ENCODE measurements at regions not wholly inside any gene's neighbourhood (a gene's known extent, or its start where the extent isn't known, plus 50 kb on each side); places are given as distances from the start of the nearest gene placed in this dataset.

- Histone ChIP-seq H3K14ac (replicated peaks; ENCODE audit: low read depth, low read length) (no peak overlapping the region), H3K56ac (ENCODE audit: extremely low read depth, insufficient read depth, low read length) (no peak overlapping the region), H4K91ac (ENCODE audit: insufficient read depth, low read depth, low read length) (no peak overlapping the region), H3K79me1 (ENCODE audit: low read depth in 1 of 2, low read length in 2 of 2) (no peaks in the 10 kb centered on the region), H4K8ac (ENCODE audit: low read depth in 2 of 2, low read length in 2 of 2) (no peak overlapping the region), H3K4ac (ENCODE audit: low read depth, low read length) (no peak overlapping the region), H3K4me3 (ENCODE audit: insufficient read depth, low read depth, low read length) (no peak overlapping the region), H2AK9ac (replicated peaks; ENCODE audit: low read depth, low read length, poor library complexity) (no peak overlapping the region), H3K9me1 (ENCODE audit: insufficient read depth, low read length) (no peaks in the 10 kb centered on the region), H3K27me3 (ENCODE audit: control insufficient read depth, insufficient read depth, low read length) (peaks cover 5% of the 10 kb centered on the region), H3K18ac (ENCODE audit: low read depth, low read length) (no peak overlapping the region), H3K9ac (ENCODE audit: low read depth, low read length) (no peak overlapping the region), H3K23ac (ENCODE audit: low read depth, low read length) (no peak overlapping the region), H3K27ac (ENCODE audit: insufficient read depth, low read length) (no peak overlapping the region), H2BK120ac (ENCODE audit: low read depth, low read length) (no peak overlapping the region), H2BK15ac (ENCODE audit: low read depth, low read length) (no peak overlapping the region), H2BK5ac (ENCODE audit: low read depth, low read length, poor library complexity, severe bottlenecking) (no peak overlapping the region), H2AK5ac (ENCODE audit: low read depth, low read length) (no peak overlapping the region), H2AFZ (replicated peaks; ENCODE audit: low read length, poor library complexity) (no peak overlapping the region), H4K20me1 (ENCODE audit: insufficient read depth, low read length) (no peaks in the 10 kb centered on the region), H3K36me3 (ENCODE audit: control insufficient read depth, insufficient read depth, low read length) (no peaks in the 10 kb centered on the region), H3K4me2 (ENCODE audit: low read depth, low read length) (no peak overlapping the region), H4K5ac (ENCODE audit: low read depth, low read length) (no peak overlapping the region), H3K4me1 (ENCODE audit: control insufficient read depth, insufficient read depth, low read length) (no peaks in the 10 kb centered on the region), H3K9me3 (ENCODE audit: control insufficient read depth, insufficient read depth, low read length) (no peaks in the 10 kb centered on the region), H2BK20ac (ENCODE audit: low read depth, low read length) (no peak overlapping the region)
- WGBS, 2 experiments (ENCODE audit: extremely low coverage in 2 of 2, insufficient read length in 1 of 2), result no CpG with 5 or more reads among the region's 1 CpG
- CTCF ChIA-PET, result interaction anchor here (0.6 to 1.4 kb wide), 2 partner anchors 36 to 161 kb away, joined by 3 read pairs; no protein-coding TSS in a partner anchor
- dilution Hi-C loops (cut with HindIII; ENCODE audit: low sequenced_read_pairs, unreplicated experiment), result no loop called here
- peak; percentile 40 for TF ChIP-seq RAD21 (IDR thresholded peaks at IDR 0.05; ENCODE audit: low read length)
- TF ChIP-seq CTCF (conservative IDR thresholded peaks at IDR 0.05; ENCODE audit: low read depth, low read length), result peak; percentile 45
- TF ChIP-seq RCOR1 (IDR thresholded peaks at IDR 0.05; ENCODE audit: insufficient replicate concordance, low read length), result no peak
- peak; percentile 49 for TF ChIP-seq SMC3 (IDR thresholded peaks at IDR 0.05; ENCODE audit: low read depth, low read length)
- in situ Hi-C loops (cut with MboI; ENCODE audit: low sequenced_read_pairs), result no loop called here
- POLR2A ChIA-PET (ENCODE audit: unreplicated experiment), result no interaction called here
- intact Hi-C loops (cut with micrococcal nuclease), result loop anchor here (1.0 kb wide), 2 partner anchors 161 to 224 kb away; no protein-coding TSS in a partner anchor
- no TSS peak for BruUV-seq (replicated peaks)
- DNase-seq, result peak; percentile 23
- peak; percentile 49; the same call in 1 of the 2 replicates for ATAC-seq (ENCODE audit: low read depth)
Measured at GRCh38 chr2:65800998-65801397, 368.6 kb upstream of the SPRED2 start.

Measured in IMR-90 (cell line).